Hematopoietic multipotent progenitor cell treated with erythropoietin and hydrocortisone succinate and interleukin-3 and kit ligand, for 4 days (in vitro differentiated cells): ENCODE measurements at regions not wholly inside any gene's neighbourhood (a gene's known extent, or its start where the extent isn't known, plus 50 kb on each side); places are given as distances from the start of the nearest gene placed in this dataset.

Experiments used
- DNase-seq: peaks from one replicate; pipeline ENCODE4 v3.0.0-alpha.2; 2015

GRCh38 chr3:24596626-24597025 lies 102.0 kb upstream of the THRB start:
- no peak for DNase-seq

- DNase-seq = no peak
These were observed 104.2 kb upstream of the THRB start for GRCh38 chr3:24598695-24599470.

GRCh38 chr3:24601066-24601939 lies 106.7 kb upstream of the THRB start:
- DNase-seq = no peak

- DNase-seq = no peak
These were observed 109.6 kb upstream of the THRB start for GRCh38 chr3:24604215-24604614.

GRCh38 chr3:24605511-24606028 lies 110.9 kb upstream of the THRB start:
- no peak for DNase-seq

- no peak for DNase-seq
These were observed 112.6 kb upstream of the THRB start for GRCh38 chr3:24607281-24607680.

GRCh38 chr3:24608701-24609390 lies 114.2 kb upstream of the THRB start:
- DNase-seq = no peak

- DNase-seq = no peak
These were observed 119.7 kb upstream of the THRB start for GRCh38 chr3:24614359-24614758.

GRCh38 chr3:24615177-24615576 lies 120.5 kb upstream of the THRB start:
- no peak for DNase-seq

- no peak for DNase-seq
These were observed 121.6 kb upstream of the THRB start for GRCh38 chr3:24616110-24616829.

GRCh38 chr3:24622138-24622537 lies 127.5 kb upstream of the THRB start:
- peak; percentile 32 for DNase-seq

GRCh38 chr3:24622696-24623225 lies 128.1 kb upstream of the THRB start:
- peak; percentile 30 for DNase-seq

GRCh38 chr3:24623657-24624056 lies 129.0 kb upstream of the THRB start:
- no peak for DNase-seq

GRCh38 chr3:24624938-24625681 lies 130.5 kb upstream of the THRB start:
- DNase-seq = no peak

GRCh38 chr3:24628523-24629258 lies 134.0 kb upstream of the THRB start:
- DNase-seq = no peak

- DNase-seq = no peak
These were observed 136.8 kb upstream of the THRB start for GRCh38 chr3:24631481-24631880.

GRCh38 chr3:24639061-24639460 lies 144.4 kb upstream of the THRB start:
- no peak for DNase-seq

GRCh38 chr3:24639481-24640329 lies 145.1 kb upstream of the THRB start:
- DNase-seq = no peak

GRCh38 chr3:24640330-24640877 lies 145.8 kb upstream of the THRB start:
- peak; percentile 76 for DNase-seq

GRCh38 chr3:24641628-24642027 lies 147.0 kb upstream of the THRB start:
- no peak for DNase-seq
